HCT116 (cell line): ENCODE measurements at regions not wholly inside any gene's neighbourhood (a gene's known extent, or its start where the extent isn't known, plus 50 kb on each side); places are given as distances from the start of the nearest gene placed in this dataset.

Experiments used
- CTCF ChIP-seq, 3 experiments: fragments of 200-600 bp in 1 of 3; sonication (generic) in 1 of 3; IDR thresholded peaks in 2 of 3; conservative IDR thresholded peaks in 1 of 3; 2 replicates each; pipeline ENCODE4 v1.5.1; 2012 to 2017; ENCODE audit warnings: low read depth in 2 of 3, low read length in 2 of 3, antibody characterized with exemption in 1 of 3, borderline replicate concordance in 1 of 3, control low read depth in 1 of 3, mild to moderate bottlenecking in 1 of 3, mixed read lengths in 1 of 3, mixed run types in 1 of 3, moderate library complexity in 1 of 3; ENCODE audit not compliant: insufficient read depth in 1 of 3
- EZH2 ChIP-seq: fragments of 200-600 bp; sonication (generic); IDR thresholded peaks from 2 replicates; pipeline ENCODE4 v1.6.1; 2017; ENCODE audit warnings: antibody characterized with exemption, mixed run types
- JUND ChIP-seq: IDR thresholded peaks from 2 replicates; pipeline ENCODE4 v1.6.1; 2012
- ZFX ChIP-seq: fragments of 450-650 bp; IDR thresholded peaks from 2 replicates; pipeline ENCODE4 v1.6.1; 2017
- ZNF274 ChIP-seq: fragments of 200-500 bp; sonication (Bioruptor generic); IDR thresholded peaks from 2 replicates; pipeline ENCODE4 v1.6.1; 2014; ENCODE audit warnings: mild to moderate bottlenecking, low read depth, low read length, inconsistent platforms

GRCh38 chr17:34758718-34759117 is 179.3 kb downstream of the TMEM132E start:
- TF ChIP-seq CTCF (IDR thresholded peaks at IDR 0.05 in 2 of 3, conservative IDR thresholded peaks at IDR 0.05 in 1 of 3; ENCODE audit: borderline replicate concordance in 1 of 3, insufficient read depth in 1 of 3, low read depth in 2 of 3, low read length in 2 of 3) (no peak), EZH2 (no peak), JUND (no peak), ZNF274 (no peak), ZFX (no peak)
